ENCODE measurements at regions not wholly inside any gene's neighbourhood (a gene's known extent, or its start where the extent isn't known, plus 50 kb on each side); places are given as distances from the start of the nearest gene placed in this dataset.

- Mint-ChIP-seq H3K27ac (no peak overlapping the region), H3K9me3 (no peaks in the 10 kb centered on the region), H3K4me3 (no peak overlapping the region), H3K36me3 (no peaks in the 10 kb centered on the region), H3K4me1 (no peaks in the 10 kb centered on the region), H3K27me3 (ENCODE audit: low read depth) (peaks cover 27% of the 10 kb centered on the region)
- TF ChIP-seq IRF1 (CRISPR knock-in tag; IDR thresholded peaks at IDR 0.05) (no peak), ESRRA (CRISPR knock-in tag; IDR thresholded peaks at IDR 0.05; ENCODE audit: borderline replicate concordance) (no peak), ATF6 (CRISPR knock-in tag; IDR thresholded peaks at IDR 0.05) (no peak), SMAD3 (CRISPR knock-in tag; IDR thresholded peaks at IDR 0.05; ENCODE audit: borderline replicate concordance) (no peak), ZNF671 (CRISPR knock-in tag; IDR thresholded peaks at IDR 0.05) (no peak), CDX4 (CRISPR knock-in tag; IDR thresholded peaks at IDR 0.05; ENCODE audit: borderline replicate concordance) (no peak), ZNF423 (CRISPR knock-in tag; IDR thresholded peaks at IDR 0.05) (no peak), ZNF317 (CRISPR knock-in tag; IDR thresholded peaks at IDR 0.05; ENCODE audit: borderline replicate concordance, low read depth) (no peak), FOXP4 (CRISPR knock-in tag; IDR thresholded peaks at IDR 0.05) (no peak), SMAD4 (CRISPR knock-in tag; IDR thresholded peaks at IDR 0.05) (no peak), E2F1 (CRISPR knock-in tag; IDR thresholded peaks at IDR 0.05) (no peak), MAX (CRISPR knock-in tag; IDR thresholded peaks at IDR 0.05) (no peak)
- ChIA-PET CTCF (interaction anchor here (1.2 kb wide), 1 partner anchor 87 kb away, joined by 4 read pairs; no protein-coding TSS in a partner anchor), POLR2A (no interaction called here)
- no peak for ATAC-seq
- no peak for DNase-seq (ENCODE audit: low spot score)
Observed at GRCh38 chr1:14522077-14522925, 76.2 kb upstream of the KAZN start.

- Mint-ChIP-seq H3K27ac (no peak overlapping the region), H3K36me3 (no peaks in the 10 kb centered on the region), H3K4me3 (no peak overlapping the region), H3K27me3 (ENCODE audit: low read depth) (peaks cover 27% of the 10 kb centered on the region), H3K4me1 (no peaks in the 10 kb centered on the region), H3K9me3 (no peaks in the 10 kb centered on the region)
- ChIA-PET POLR2A (no interaction called here), CTCF (interaction anchor here (1.2 kb wide), 1 partner anchor 88 kb away, joined by 4 read pairs; no protein-coding TSS in a partner anchor)
- DNase-seq (ENCODE audit: low spot score) (peak; percentile 18), ATAC-seq (peak; percentile 55)
- no peak for TF ChIP-seq IRF1 (CRISPR knock-in tag; IDR thresholded peaks at IDR 0.05)
- no peak for TF ChIP-seq ZNF317 (CRISPR knock-in tag; IDR thresholded peaks at IDR 0.05; ENCODE audit: borderline replicate concordance, low read depth)
- no peak for TF ChIP-seq SP1 (CRISPR knock-in tag; conservative IDR thresholded peaks at IDR 0.05)
- no peak for TF ChIP-seq MLX (CRISPR knock-in tag; IDR thresholded peaks at IDR 0.05)
- TF ChIP-seq PRRX2 (CRISPR knock-in tag; IDR thresholded peaks at IDR 0.05), result no peak
- no peak for TF ChIP-seq TP53 (CRISPR knock-in tag; IDR thresholded peaks at IDR 0.05)
- no peak for TF ChIP-seq HMGXB4 (CRISPR knock-in tag; IDR thresholded peaks at IDR 0.05)
- TF ChIP-seq ZNF396 (CRISPR knock-in tag; IDR thresholded peaks at IDR 0.05; ENCODE audit: borderline replicate concordance), result no peak
- TF ChIP-seq ZNF532 (CRISPR knock-in tag; IDR thresholded peaks at IDR 0.05; ENCODE audit: borderline replicate concordance), result no peak
Observed at GRCh38 chr1:14522926-14523241, 75.6 kb upstream of the KAZN start.
